ENCODE measurements at regions not wholly inside any gene's neighbourhood (a gene's known extent, or its start where the extent isn't known, plus 50 kb on each side); places are given as distances from the start of the nearest gene placed in this dataset.

DNA sequence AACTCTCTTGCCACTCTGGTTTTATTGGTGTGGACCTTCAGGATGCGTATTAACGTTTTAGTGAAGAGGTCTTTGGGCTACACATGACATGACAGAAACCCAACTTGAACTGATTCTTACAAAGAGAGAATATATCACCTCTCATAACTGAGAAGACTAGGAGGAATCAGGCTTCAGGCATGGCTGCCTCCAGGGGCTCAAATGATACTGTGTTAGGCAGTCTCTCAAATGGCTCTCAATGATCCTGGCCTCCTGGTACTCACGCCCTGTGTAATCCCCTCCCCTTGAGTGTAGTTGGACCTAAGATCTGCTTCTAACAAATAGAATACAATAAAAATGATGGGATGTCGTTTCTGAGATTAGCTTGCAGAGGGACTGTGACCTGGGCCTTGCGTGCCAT lies 58.5 kb upstream of the SYPL1 start:
- TF ChIP-seq POLR2A (IDR thresholded peaks at IDR 0.05), result no peak
- TF ChIP-seq, protein P1, sequence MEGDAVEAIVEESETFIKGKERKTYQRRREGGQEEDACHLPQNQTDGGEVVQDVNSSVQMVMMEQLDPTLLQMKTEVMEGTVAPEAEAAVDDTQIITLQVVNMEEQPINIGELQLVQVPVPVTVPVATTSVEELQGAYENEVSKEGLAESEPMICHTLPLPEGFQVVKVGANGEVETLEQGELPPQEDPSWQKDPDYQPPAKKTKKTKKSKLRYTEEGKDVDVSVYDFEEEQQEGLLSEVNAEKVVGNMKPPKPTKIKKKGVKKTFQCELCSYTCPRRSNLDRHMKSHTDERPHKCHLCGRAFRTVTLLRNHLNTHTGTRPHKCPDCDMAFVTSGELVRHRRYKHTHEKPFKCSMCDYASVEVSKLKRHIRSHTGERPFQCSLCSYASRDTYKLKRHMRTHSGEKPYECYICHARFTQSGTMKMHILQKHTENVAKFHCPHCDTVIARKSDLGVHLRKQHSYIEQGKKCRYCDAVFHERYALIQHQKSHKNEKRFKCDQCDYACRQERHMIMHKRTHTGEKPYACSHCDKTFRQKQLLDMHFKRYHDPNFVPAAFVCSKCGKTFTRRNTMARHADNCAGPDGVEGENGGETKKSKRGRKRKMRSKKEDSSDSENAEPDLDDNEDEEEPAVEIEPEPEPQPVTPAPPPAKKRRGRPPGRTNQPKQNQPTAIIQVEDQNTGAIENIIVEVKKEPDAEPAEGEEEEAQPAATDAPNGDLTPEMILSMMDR (IDR thresholded peaks at IDR 0.05), result no peak
- Histone ChIP-seq H3K36me3 (no peaks in the 10 kb centered on the region), H3K27ac (no peak overlapping the region), H3K27me3 (no peaks in the 10 kb centered on the region), H3K4me1 (no peaks in the 10 kb centered on the region), H3K9me3 (no peaks in the 10 kb centered on the region), H3K4me3 (no peak overlapping the region)
- no peak for DNase-seq

DNA sequence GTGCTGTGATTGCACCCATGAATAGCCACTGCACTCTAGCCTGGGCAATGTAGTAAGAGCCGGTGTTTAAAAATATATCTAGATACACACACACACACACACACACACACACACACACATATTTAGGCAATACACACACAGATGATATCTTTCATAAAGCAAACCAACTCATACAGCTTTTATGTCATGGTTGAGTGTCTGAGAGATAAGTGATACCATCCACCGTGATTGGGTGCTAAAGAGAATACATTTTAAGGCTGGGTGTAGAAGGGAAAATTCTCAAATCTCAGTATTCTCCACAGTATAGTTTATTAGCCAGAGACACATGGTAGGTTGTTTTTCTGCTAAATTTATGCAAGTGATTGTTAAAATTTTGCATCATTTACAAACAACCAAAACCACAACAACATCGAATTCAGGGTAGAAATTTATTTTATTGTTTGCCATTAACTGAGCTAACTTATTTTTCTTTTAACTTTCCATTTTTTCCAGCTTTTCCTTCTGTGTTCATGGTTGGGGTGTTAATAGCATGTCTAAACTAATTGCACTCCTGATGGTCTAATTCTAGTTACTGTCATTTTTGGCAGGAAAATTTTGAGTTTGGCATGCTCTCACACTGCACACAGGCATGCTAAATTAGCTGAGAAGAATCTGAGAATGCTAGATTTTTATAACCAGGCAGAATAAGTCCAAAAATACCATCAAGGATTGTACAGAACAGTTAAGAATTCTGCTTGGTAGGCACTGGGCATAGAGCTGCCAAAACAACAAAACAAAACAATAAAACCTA lies 57.9 kb upstream of the SYPL1 start:
- Histone ChIP-seq H3K27me3 (no peaks in the 10 kb centered on the region), H3K27ac (no peak overlapping the region), H3K4me3 (no peak overlapping the region), H3K4me1 (no peaks in the 10 kb centered on the region), H3K36me3 (no peaks in the 10 kb centered on the region), H3K9me3 (no peaks in the 10 kb centered on the region)
- no peak for TF ChIP-seq POLR2A (IDR thresholded peaks at IDR 0.05)
- TF ChIP-seq, protein P1 (IDR thresholded peaks at IDR 0.05), result no peak
- DNase-seq, result no peak

DNA sequence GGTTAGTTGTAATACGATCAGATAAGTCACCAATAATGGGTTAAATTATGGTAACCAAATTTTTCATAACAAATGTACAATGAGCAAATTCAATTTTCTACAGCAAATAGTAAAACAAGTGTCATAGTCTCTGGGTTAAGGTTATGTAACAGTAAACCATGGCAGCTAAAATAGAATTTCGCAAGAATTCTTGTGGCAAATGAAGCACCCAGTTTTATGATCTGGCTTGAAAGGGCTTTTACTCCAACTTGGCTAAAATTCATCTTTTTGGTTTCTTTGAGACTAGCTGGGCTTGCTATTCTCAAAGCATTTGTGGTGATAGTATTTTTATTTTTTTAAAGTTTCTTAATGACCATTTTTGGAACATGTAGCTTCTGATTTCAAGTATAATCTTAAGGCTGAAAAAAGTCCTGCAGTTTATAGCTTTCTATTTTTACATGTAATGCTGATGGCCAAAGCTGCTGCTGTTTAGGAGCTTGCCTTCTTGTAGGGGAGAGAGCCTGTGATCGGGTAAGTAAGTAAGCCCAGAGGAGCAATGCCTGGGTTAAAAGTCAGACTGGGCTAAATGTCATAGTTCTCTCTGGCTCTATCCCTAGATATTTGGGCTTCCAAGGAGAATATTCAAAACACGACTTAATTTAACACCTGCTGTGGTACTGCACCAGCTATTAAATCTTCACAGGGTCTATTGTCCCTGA lies 55.5 kb upstream of the SYPL1 start:
- peaks cover 0 to 9% (median 0%) of the 10 kb centered on the region in 4 donors for H3K9me3 ChIP-seq
- no peaks in the 10 kb centered on the region for H3K36me3 ChIP-seq

DNA sequence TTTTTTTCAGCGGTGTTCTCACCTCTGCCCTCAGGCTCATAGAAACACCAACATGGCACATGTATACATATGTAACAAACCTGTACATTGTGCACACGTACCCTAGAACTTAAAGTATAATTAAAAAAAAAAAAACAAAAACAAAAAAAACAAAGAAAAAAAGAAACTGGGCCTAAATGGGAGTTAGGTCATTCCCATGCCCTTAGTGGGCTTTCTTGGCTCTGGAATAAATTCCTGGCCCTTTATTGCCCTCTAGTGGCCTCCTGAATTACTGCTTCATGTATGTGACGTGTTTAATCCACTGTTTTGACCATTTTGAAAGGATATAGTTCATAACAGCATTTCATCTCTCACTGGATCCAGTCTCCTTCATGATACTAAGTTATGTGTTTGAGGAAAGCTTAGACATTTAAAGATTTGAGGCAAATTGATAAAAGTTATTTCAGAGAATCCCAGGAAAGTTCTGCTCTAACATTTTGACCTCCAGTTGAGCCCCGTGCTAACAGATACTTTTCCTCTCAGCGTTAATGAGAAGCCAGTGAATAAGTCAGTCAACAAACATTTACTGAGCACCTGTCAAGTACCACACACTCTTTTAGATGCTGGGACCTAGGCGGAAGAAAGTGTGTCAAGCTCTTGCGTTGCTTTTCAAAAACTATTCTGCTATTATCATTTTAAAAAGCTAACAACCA lies 54.7 kb upstream of the SYPL1 start:
- Histone ChIP-seq H3K36me3 (no peaks in the 10 kb centered on the region), H3K4me3 (no peak overlapping the region), H3K27me3 (no peaks in the 10 kb centered on the region), H3K9me3 (peaks cover 0 to 9% (median 0%) of the 10 kb centered on the region in 4 donors), H3K27ac (no peak overlapping the region), H3K4me1 (no peaks in the 10 kb centered on the region)
- TF ChIP-seq, protein P1 (IDR thresholded peaks at IDR 0.05), result peak; percentile 63 to 87 (median 82)
- no peak for TF ChIP-seq POLR2A (IDR thresholded peaks at IDR 0.05)
- peak in 2 of 3 donors; percentile 34 to 81 for DNase-seq

More for the DNA sequence above, 55.5 kb upstream of the SYPL1 start:
- TF ChIP-seq, protein P1 (IDR thresholded peaks at IDR 0.05), result no peak
- no peak for TF ChIP-seq POLR2A (IDR thresholded peaks at IDR 0.05)
- Histone ChIP-seq H3K4me1 (no peaks in the 10 kb centered on the region), H3K27me3 (no peaks in the 10 kb centered on the region), H3K4me3 (no peak overlapping the region), H3K27ac (no peak overlapping the region)
- no peak for DNase-seq

DNA sequence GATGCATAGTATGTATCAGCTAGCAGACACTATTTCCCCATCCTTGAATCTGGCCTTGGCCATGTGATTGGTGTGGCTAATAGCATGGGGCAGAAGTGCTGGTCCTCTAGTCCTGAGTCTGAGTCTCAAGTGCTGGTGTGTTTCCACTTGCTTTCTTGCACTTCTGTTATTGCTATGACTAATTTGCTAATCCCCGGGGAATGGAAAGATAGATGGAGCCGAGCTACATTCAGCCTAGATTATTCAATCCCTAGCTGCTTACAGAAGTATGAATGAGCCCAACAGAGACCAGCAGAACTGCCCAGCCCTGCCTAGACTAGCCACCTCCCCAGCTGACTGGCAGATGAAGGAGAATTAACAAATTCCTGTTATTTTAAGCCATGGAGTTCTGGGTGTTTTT lies 53.2 kb upstream of the SYPL1 start:
- Histone ChIP-seq H3K4me3 (no peak overlapping the region), H3K36me3 (no peaks in the 10 kb centered on the region), H3K27ac (no peak overlapping the region), H3K4me1 (no peaks in the 10 kb centered on the region), H3K27me3 (no peaks in the 10 kb centered on the region), H3K9me3 (peaks cover 0 to 9% (median 0%) of the 10 kb centered on the region in 4 donors)
- DNase-seq, result no peak
- TF ChIP-seq POLR2A (IDR thresholded peaks at IDR 0.05), result no peak
- TF ChIP-seq, protein P1 (IDR thresholded peaks at IDR 0.05), result no peak
